Aorta (tissue), 5 donors: ENCODE measurements at regions not wholly inside any gene's neighbourhood (a gene's known extent, or its start where the extent isn't known, plus 50 kb on each side); places are given as distances from the start of the nearest gene placed in this dataset.

Experiments
- ATAC-seq: fragments of 200-7000 bp; cut with Tn5 transposase; one replicate; pipeline ENCODE4 v1.9.1; 2022; ENCODE audit warnings: moderate library complexity; ENCODE audit not compliant: low FRiP score
- DNase-seq, 2 donors: peaks; one replicate each; pipeline ENCODE4 v3.0.0-alpha.2; 2020
- H3K27ac ChIP-seq, 2 donors: one replicate each; pipeline ENCODE4 v1.5.1; 2013; ENCODE audit warnings: low read length in 2 of 2, mild to moderate bottlenecking in 2 of 2, moderate library complexity in 2 of 2, control low read depth in 1 of 2, inconsistent platforms in 1 of 2, low read depth in 1 of 2
- H3K27me3 ChIP-seq, 2 donors: one replicate each; pipeline ENCODE4 v1.6.1; 2013; ENCODE audit warnings: control low read depth in 1 of 2, low read length in 1 of 2, mild to moderate bottlenecking in 1 of 2, moderate library complexity in 1 of 2; ENCODE audit not compliant: insufficient read depth in 2 of 2, control insufficient read depth in 1 of 2
- H3K36me3 ChIP-seq, 2 donors: one replicate each; pipeline ENCODE4 v1.6.1; 2013; ENCODE audit warnings: control low read depth in 1 of 2, low read length in 1 of 2, mild to moderate bottlenecking in 1 of 2; ENCODE audit not compliant: insufficient read depth in 2 of 2, control insufficient read depth in 1 of 2
- H3K4me1 ChIP-seq, 2 donors: one replicate each; pipeline ENCODE4 v1.6.1; 2013; ENCODE audit warnings: low read length in 2 of 2, control low read depth in 1 of 2, mild to moderate bottlenecking in 1 of 2, moderate library complexity in 1 of 2; ENCODE audit not compliant: insufficient read depth in 2 of 2, control insufficient read depth in 1 of 2
- H3K4me3 ChIP-seq, 2 donors: one replicate each; pipeline ENCODE4 v1.5.1; 2013; ENCODE audit warnings: low read length in 2 of 2, control low read depth in 1 of 2, mild to moderate bottlenecking in 1 of 2
- H3K9me3 ChIP-seq: one replicate; pipeline ENCODE4 v1.6.1; 2013; ENCODE audit warnings: mild to moderate bottlenecking, low read length; ENCODE audit not compliant: control insufficient read depth
- WGBS, 2 donors: extraction: QIAGEN DNeasy Blood & Tissue Kit; methylation state at CpG; one replicate each; pipeline ENCODE4 v1.1.7; 2013; 5-methylcytosine and 5-hydroxymethylcytosine counted together
- intact Hi-C, 2 donors: fragments of 100-400 bp; cut with DNase I; formaldehyde crosslinking; loops; one replicate each; pipeline versions ENCODE4 v1.14.2 to v1.15.0; 2022
- donor health status: healthy with polysubstance abuse.
- donor health status: Bipolar disorder and iron deficiency.
- donor health status: DM: no; HTN: no; CAD: no.
- donor health status: DM: no; HTN: no; CAD: no.
- donor health status: DM: yes; HTN: yes; CAD: no.

DNA sequence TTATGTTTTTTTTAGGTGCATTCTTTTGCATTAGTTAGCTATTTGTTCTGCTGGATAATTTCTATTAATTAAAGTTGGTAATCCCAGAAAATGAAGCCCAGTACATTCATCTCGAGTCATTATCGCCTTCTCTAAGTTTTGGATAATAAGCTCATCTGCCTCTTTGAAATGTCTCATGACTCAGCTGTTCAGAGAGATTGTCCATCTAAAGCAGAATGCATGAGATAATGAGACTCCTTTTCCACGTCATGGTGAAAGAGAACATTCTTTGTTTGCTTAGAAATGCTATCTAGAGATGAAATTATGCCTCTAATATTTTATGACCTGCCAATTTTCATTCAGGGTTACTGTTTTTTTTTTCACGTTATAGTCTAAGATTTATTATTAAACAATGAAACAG lies 374.7 kb upstream of the GOLIM4 start:
- Histone ChIP-seq H3K9me3 (no peaks in the 10 kb centered on the region), H3K27me3 (no peaks in the 10 kb centered on the region), H3K27ac (no peak overlapping the region), H3K4me1 (no peaks in the 10 kb centered on the region), H3K36me3 (no peaks in the 10 kb centered on the region), H3K4me3 (no peak overlapping the region)
- intact Hi-C loops: no loop called here
- no peak for ATAC-seq
- WGBS, 2 donors: 72 to 81% methylated on average over 4 of the region's 4 CpGs
- DNase-seq: no peak

DNA sequence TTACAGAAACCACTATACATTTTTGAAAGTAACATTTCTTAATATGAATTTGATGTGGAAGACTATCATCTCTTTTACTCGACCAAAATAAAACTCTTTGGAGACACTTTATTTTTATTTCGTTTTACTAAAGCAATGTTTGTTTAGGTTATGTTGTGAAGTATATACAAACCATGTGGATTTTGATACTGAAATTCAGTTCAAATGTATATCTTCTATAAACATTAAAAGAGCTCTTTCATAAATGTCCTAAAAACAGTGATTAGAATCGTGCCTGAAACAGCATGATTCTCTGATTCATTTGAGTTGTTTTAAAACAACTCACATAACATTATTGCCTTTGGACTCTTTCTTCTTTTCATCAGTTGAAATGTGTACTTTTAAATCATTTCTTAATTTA lies 373.7 kb upstream of the GOLIM4 start:
- no peaks in the 10 kb centered on the region for H3K4me1 ChIP-seq
- H3K27ac ChIP-seq: no peak overlapping the region
- intact Hi-C loops: no loop called here
- no peak for ATAC-seq
- no peak for DNase-seq
- no peaks in the 10 kb centered on the region for H3K27me3 ChIP-seq
- H3K9me3 ChIP-seq: no peaks in the 10 kb centered on the region
- H3K4me3 ChIP-seq: no peak overlapping the region
- H3K36me3 ChIP-seq: no peaks in the 10 kb centered on the region
- 26 to 30% methylated on average over 3 of the region's 3 CpGs for WGBS, 2 donors

- H3K36me3 ChIP-seq: no peaks in the 10 kb centered on the region
- peaks cover 2% of the 10 kb centered on the region for H3K9me3 ChIP-seq
- no peak for DNase-seq
- H3K27ac ChIP-seq: no peak overlapping the region
- H3K27me3 ChIP-seq: no peaks in the 10 kb centered on the region
- no peaks in the 10 kb centered on the region for H3K4me1 ChIP-seq
- WGBS, 2 donors: 66 to 71% methylated on average over 6 of the region's 6 CpGs
- intact Hi-C loops: no loop called here
- H3K4me3 ChIP-seq: no peak overlapping the region
- no peak for ATAC-seq
Measured at GRCh38 chr3:168467115-168467714, 371.5 kb upstream of the GOLIM4 start.

GRCh38 chr3:168461793-168462192 lies 366.1 kb upstream of the GOLIM4 start:
- H3K27me3 ChIP-seq: no peaks in the 10 kb centered on the region

DNA sequence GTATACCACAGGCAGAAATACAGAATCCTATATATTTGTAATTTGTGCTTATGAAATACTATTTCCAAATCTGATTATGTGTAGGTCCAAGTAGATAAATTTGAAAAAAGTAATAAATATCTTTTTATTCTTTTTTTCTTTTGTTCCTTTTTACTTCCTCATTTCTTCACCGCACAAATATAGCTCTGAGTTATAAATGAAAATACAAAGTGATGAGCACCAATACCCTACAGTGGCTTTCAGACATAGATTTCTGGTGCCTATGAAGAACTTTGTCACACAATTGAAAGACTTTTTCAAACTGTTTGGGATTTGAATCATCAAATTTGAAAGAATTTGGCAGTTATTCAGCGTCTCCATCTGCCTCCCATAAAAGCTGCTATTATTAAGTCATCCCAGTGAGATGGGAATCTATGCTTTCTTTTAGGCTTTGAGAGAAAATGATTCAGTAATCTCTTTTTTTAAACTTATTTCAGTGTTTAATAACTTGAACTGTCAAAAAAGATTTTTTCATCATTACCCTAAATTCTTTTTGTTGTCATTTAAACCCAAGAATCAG lies 363.6 kb upstream of the GOLIM4 start:
- intact Hi-C loops: no loop called here
- peaks cover 2% of the 10 kb centered on the region for H3K9me3 ChIP-seq
- ATAC-seq (no peak), DNase-seq (no peak)
- WGBS, 2 donors: 36 to 65% methylated on average over 2 of the region's 2 CpGs
- no peaks in the 10 kb centered on the region for H3K4me1 ChIP-seq
- no peak overlapping the region for H3K4me3 ChIP-seq
- no peaks in the 10 kb centered on the region for H3K27me3 ChIP-seq
- H3K27ac ChIP-seq: no peak overlapping the region
- H3K36me3 ChIP-seq: no peaks in the 10 kb centered on the region

More at GRCh38 chr3:168461793-168462192, 366.1 kb upstream of the GOLIM4 start:
- no peaks in the 10 kb centered on the region for H3K4me1 ChIP-seq
- no peak overlapping the region for H3K4me3 ChIP-seq
- H3K27ac ChIP-seq: no peak overlapping the region
- H3K9me3 ChIP-seq: peaks cover 2% of the 10 kb centered on the region
- no peaks in the 10 kb centered on the region for H3K36me3 ChIP-seq
- ATAC-seq (no peak), DNase-seq (no peak)
- intact Hi-C loops: no loop called here

- no peak overlapping the region for H3K27ac ChIP-seq
- DNase-seq: no peak
- H3K36me3 ChIP-seq: no peaks in the 10 kb centered on the region
- ATAC-seq: no peak
- no peaks in the 10 kb centered on the region for H3K4me1 ChIP-seq
- peaks cover 2% of the 10 kb centered on the region for H3K9me3 ChIP-seq
- intact Hi-C loops: no loop called here
- no peak overlapping the region for H3K4me3 ChIP-seq
- 64 to 68% methylated on average over 4 of the region's 4 CpGs for WGBS, 2 donors
- H3K27me3 ChIP-seq: no peaks in the 10 kb centered on the region
Measured at GRCh38 chr3:168457954-168458539, 362.3 kb upstream of the GOLIM4 start.

DNA sequence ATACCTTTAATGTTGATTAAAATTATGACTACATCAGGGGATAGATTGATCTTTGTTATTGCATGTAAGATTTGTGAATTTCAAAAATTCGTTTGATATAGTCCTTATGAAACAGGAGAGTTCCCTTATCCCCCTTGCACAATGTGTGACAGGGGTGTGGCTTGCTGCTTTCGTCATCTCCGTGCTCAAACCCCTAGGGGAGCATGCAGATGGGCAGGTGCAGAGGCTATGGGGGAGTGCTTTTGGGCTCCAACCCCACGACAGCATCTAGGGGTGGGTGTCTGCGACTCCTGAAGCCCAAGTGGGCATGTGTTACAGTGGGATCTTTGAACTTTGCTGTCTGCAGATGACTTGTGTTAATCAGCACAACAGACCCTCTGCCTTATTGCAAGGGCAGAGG lies 360.1 kb upstream of the GOLIM4 start:
- no peaks in the 10 kb centered on the region for H3K27me3 ChIP-seq
- ATAC-seq: peak; percentile 15
- no peak overlapping the region for H3K4me3 ChIP-seq
- H3K9me3 ChIP-seq: no peaks in the 10 kb centered on the region
- intact Hi-C loops: no loop called here
- no peaks in the 10 kb centered on the region for H3K4me1 ChIP-seq
- H3K36me3 ChIP-seq: no peaks in the 10 kb centered on the region
- DNase-seq: no peak
- no peak overlapping the region for H3K27ac ChIP-seq
- WGBS, 2 donors: 52 to 54% methylated on average over 5 of the region's 5 CpGs

DNA sequence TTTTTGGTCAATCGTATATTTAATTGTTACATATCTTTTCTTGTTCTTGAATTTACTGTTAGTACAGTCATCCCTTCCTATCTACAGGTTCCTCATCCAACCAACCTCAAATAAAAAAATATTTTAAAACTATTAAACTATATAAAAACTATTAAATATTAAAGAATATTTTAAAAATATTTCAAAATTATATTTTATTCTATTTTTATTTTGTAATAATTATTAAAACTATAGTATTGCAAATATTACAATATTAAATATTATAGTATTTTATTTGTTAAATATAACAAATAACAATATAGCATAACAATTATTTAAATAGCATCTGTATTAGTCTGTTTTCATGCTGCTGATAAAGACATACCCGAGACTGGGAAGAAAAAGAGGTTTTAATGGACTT lies 357.9 kb upstream of the GOLIM4 start:
- H3K27ac ChIP-seq: no peak overlapping the region
- WGBS, 2 donors: 75 to 81% methylated on average over 2 of the region's 2 CpGs
- DNase-seq (no peak), ATAC-seq (no peak)
- no peaks in the 10 kb centered on the region for H3K27me3 ChIP-seq
- H3K4me3 ChIP-seq: no peak overlapping the region
- H3K9me3 ChIP-seq: no peaks in the 10 kb centered on the region
- intact Hi-C loops: no loop called here
- H3K36me3 ChIP-seq: no peaks in the 10 kb centered on the region
- no peaks in the 10 kb centered on the region for H3K4me1 ChIP-seq

DNA sequence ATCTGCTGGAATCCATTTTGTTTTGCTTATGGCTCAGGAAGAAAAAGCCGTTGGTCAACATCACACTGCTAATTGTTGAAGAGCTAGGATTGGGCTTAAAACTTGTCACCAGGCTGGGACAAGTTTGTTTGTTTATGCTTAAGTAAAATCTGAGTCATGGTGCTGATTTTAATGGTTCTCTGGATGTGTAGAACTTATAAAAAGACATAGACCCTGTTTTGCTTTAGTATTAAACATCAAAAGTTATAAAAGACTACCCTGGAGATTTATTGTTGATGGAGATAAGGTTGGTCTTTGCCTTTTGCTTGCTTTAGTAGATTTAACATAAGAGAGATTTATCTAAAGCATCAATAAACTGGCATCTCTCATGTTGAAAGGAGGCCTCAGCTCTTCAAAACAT lies 348.2 kb upstream of the GOLIM4 start:
- intact Hi-C loops: no loop called here
- no peaks in the 10 kb centered on the region for H3K4me1 ChIP-seq
- no peaks in the 10 kb centered on the region for H3K36me3 ChIP-seq
- H3K27me3 ChIP-seq: no peaks in the 10 kb centered on the region
- H3K27ac ChIP-seq: no peak overlapping the region
- ATAC-seq: no peak
- no peak overlapping the region for H3K4me3 ChIP-seq
- H3K9me3 ChIP-seq: no peaks in the 10 kb centered on the region
- DNase-seq: no peak
- WGBS, 2 donors: 60 to 62% methylated on average over 1 of the region's 1 CpG
